Anterior cingulate cortex (tissue), 58 donors: ENCODE measurements at regions not wholly inside any gene's neighbourhood (a gene's known extent, or its start where the extent isn't known, plus 50 kb on each side); places are given as distances from the start of the nearest gene placed in this dataset.
A peak's percentile ranks its signal among the peaks of the same experiment; 100 is the strongest.

Experiments used
- DNase-seq, 58 donors: peaks; one replicate each; lab custom pipeline; 2025; lab: John Stamatoyannopoulos, UW

GRCh38 chr10:3846736-3847135 lies 61.7 kb upstream of the KLF6 start:
- no peak for DNase-seq

GRCh38 chr10:3844491-3845025 lies 59.5 kb upstream of the KLF6 start:
- DNase-seq = no peak

DNA sequence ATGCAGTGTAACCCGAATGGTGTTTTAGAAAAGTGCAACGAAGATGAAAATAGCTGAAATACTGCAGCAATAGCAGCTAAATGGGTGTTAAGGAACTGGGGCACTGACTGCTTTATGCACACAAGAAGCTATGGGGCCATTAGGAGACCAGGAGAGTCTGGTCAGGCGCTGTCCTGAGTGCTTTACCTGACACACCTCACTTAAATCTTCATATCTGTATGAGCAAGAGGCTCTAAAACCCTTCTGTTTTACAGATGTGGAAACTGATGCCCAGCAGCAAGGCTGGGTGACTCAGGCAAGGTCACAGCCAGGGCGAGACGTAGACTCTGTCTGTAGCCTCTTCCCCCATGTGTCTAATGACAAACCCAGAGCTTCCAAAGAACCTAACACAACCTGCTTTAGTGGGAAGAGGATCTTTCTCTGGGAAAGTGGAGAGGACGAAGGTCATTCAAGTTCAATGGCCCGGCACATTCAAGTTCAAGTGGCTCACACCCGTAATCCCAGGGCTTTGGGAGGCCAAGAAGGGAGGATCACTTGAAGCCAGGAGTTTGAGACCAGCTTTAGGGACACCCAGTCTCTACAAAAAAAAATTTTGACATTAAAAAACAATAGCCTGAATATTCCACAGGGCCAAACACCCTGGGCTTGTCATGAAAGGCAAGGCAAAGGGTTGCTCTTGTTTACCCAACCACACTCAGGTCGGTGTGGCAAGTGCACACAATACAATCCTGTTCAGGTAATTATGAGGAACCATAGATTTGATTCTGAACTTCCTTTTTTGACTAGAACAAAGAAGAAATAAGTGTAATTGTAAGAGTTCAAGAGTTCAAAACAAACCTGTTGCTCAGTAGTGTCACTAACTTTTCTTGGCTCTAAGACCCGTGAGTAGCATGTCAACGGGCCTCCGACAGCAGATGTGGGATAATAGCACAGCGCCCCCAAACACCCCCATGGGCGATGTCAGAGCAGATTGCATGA lies 53.7 kb upstream of the KLF6 start:
- no peak for DNase-seq

GRCh38 chr10:3837647-3838459 lies 52.8 kb upstream of the KLF6 start:
- no peak for DNase-seq

DNA sequence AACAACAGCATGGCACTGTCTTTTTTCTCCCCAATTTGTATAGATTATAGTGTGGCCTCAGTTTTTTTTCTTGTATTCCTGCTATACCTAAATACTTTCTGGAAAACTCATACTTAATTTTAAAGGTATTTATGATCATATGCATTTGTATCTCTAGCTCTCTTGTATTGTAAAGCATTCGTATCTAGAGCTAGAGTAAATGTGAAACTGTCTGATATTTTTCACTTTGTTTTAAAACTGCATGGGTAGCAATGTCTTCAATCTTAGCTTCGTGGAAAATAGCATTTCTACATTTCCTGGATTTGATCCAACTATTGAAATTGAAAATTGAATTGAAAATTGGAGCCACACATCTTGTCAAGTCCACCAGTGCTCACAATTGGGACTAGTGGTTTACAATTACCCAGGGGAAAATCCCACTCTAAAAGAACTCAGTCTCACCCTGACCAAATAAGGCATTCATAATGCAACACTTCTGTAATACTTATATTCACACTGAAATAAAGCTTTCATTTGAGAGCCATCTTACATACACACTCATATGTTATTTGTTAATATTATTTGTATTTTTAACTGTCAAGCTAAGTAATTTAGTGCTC lies 51.3 kb upstream of the KLF6 start:
- DNase-seq = no peak

GRCh38 chr10:3835770-3836169 lies 50.8 kb upstream of the KLF6 start:
- peak in 2 of 58 donors; percentile 10 to 18 for DNase-seq

- no peak for DNase-seq
Measured at GRCh38 chr10:3834947-3835346, 49.9 kb upstream of the KLF6 start.
